Endothelial cell of umbilical vein (primary cell): ENCODE measurements at regions not wholly inside any gene's neighbourhood (a gene's known extent, or its start where the extent isn't known, plus 50 kb on each side); places are given as distances from the start of the nearest gene placed in this dataset.

Experiments used
- BruUV-seq: library from RNA; stranded (reverse); fragments of 400-500 nt; replicated peaks from 2 replicates; lab custom pipeline; 2021; lab: Mats Ljungman, UMichigan
- CTCF ChIA-PET: fragments of 300-600, 350-600 bp; sonication (Branson Sonifier 250); formaldehyde crosslinking; loops from one replicate; lab custom pipeline; 2021; ENCODE audit warnings: antibody characterized with exemption, inconsistent platforms; lab: Charles Lee
- POLR2A ChIA-PET: fragments of 300-600, 350-600 bp; sonication (Branson Sonifier 250); formaldehyde crosslinking; loops from one replicate; lab custom pipeline; 2021; ENCODE audit warnings: antibody characterized with exemption, inconsistent platforms; lab: Charles Lee
- DNase-seq: peaks from one replicate; pipeline ENCODE4 v3.0.0-alpha.2; 2011; ENCODE audit warnings: low read depth, low spot score
- FAIRE-seq: peaks from 2 replicates; lab custom pipeline; 2011; peaks lifted over from hg19 to GRCh38; lab: Jason Lieb, UNC
- H2AFZ ChIP-seq: 2 replicates; pipeline ENCODE4 v1.6.0; 2012; ENCODE audit warnings: low read depth, low read length, control low read depth, inconsistent platforms
- H3K27ac ChIP-seq: 2 replicates; pipeline ENCODE4 v1.5.1; 2011; ENCODE audit warnings: low read depth, mild to moderate bottlenecking, control low read depth, low read length, moderate library complexity; ENCODE audit not compliant: insufficient read depth
- H3K27me3 ChIP-seq, 2 experiments: 2 replicates each; pipeline versions ENCODE4 v1.6.0 to v1.6.1; 2011; ENCODE audit warnings: low read length in 2 of 2, mixed read lengths in 1 of 2; ENCODE audit not compliant: control insufficient read depth in 2 of 2, insufficient read depth in 2 of 2
- H3K36me3 ChIP-seq, 2 experiments: 2 replicates in 1 of 2; 3 replicates in 1 of 2; pipeline ENCODE4 v1.5.1; 2011; ENCODE audit warnings: low read length in 2 of 2, mild to moderate bottlenecking in 1 of 2, moderate library complexity in 1 of 2; ENCODE audit not compliant: control insufficient read depth in 2 of 2, insufficient read depth in 2 of 2; ENCODE audit errors: extremely low read depth in 1 of 2
- H3K4me1 ChIP-seq: 3 replicates; pipeline ENCODE4 v1.5.1; 2011; ENCODE audit warnings: mild to moderate bottlenecking, low read length; ENCODE audit not compliant: control insufficient read depth, insufficient read depth; ENCODE audit errors: extremely low read depth
- H3K4me2 ChIP-seq: 2 replicates; pipeline ENCODE4 v1.6.1; 2011; ENCODE audit warnings: low read length, control low read depth, mixed read lengths; ENCODE audit not compliant: insufficient read depth
- H3K4me3 ChIP-seq, 3 experiments: fragments of 200-600 bp in 1 of 3; sonication (generic), shearing (Covaris generic) in 1 of 3; replicated peaks in 1 of 3; 2 replicates each; pipeline ENCODE4 v1.5.1; 2011 to 2016; ENCODE audit warnings: control low read depth in 3 of 3, low read length in 3 of 3, mild to moderate bottlenecking in 2 of 3, inconsistent platforms in 1 of 3, low read depth in 1 of 3, moderate library complexity in 1 of 3; ENCODE audit not compliant: insufficient read depth in 1 of 3
- H3K79me2 ChIP-seq: 2 replicates; pipeline ENCODE4 v1.6.0; 2012; ENCODE audit warnings: low read length, inconsistent platforms; ENCODE audit not compliant: control insufficient read depth, insufficient read depth
- H3K9ac ChIP-seq: replicated peaks from 2 replicates; pipeline ENCODE3; 2011; ENCODE audit warnings: low read length, control low read depth; ENCODE audit not compliant: insufficient read depth; ENCODE audit errors: extremely low read depth
- H3K9me1 ChIP-seq: replicated peaks from 3 replicates; pipeline ENCODE4 v1.6.0; 2011; ENCODE audit warnings: mild to moderate bottlenecking, low read length; ENCODE audit not compliant: control insufficient read depth, insufficient read depth; ENCODE audit errors: extremely low read depth
- H3K9me3 ChIP-seq: replicated peaks from 2 replicates; pipeline ENCODE4 v1.5.1; 2012; ENCODE audit warnings: low read length, inconsistent platforms; ENCODE audit not compliant: control insufficient read depth, insufficient read depth
- H4K20me1 ChIP-seq: replicated peaks from 2 replicates; pipeline ENCODE3; 2011; ENCODE audit warnings: mild to moderate bottlenecking, low read length; ENCODE audit not compliant: control insufficient read depth, insufficient read depth; ENCODE audit errors: extremely low read depth
- EZH2 ChIP-seq: IDR thresholded peaks from 2 replicates; pipeline ENCODE4 v1.6.1; 2012; ENCODE audit warnings: borderline replicate concordance, low read depth, mild to moderate bottlenecking, moderate library complexity, low read length, inconsistent platforms; ENCODE audit not compliant: severe bottlenecking
- FOS ChIP-seq: IDR thresholded peaks from 2 replicates; pipeline ENCODE4 v1.6.1; 2011; ENCODE audit warnings: mild to moderate bottlenecking, low read length, moderate library complexity, borderline replicate concordance; ENCODE audit not compliant: insufficient read depth
- GATA2 ChIP-seq: IDR thresholded peaks from 2 replicates; pipeline ENCODE4 v1.7.0; 2011; ENCODE audit warnings: low read depth, mild to moderate bottlenecking, moderate library complexity, mixed read lengths, low read length; ENCODE audit not compliant: insufficient read length, insufficient read depth
- JUN ChIP-seq: IDR thresholded peaks from 2 replicates; pipeline ENCODE4 v1.6.1; 2011; ENCODE audit warnings: borderline replicate concordance, low read depth; ENCODE audit not compliant: insufficient read length, insufficient read depth
- MYC ChIP-seq: IDR thresholded peaks from one replicate; pipeline ENCODE4 v1.6.1; 2011; ENCODE audit warnings: mild to moderate bottlenecking, low read depth, low read length
- POLR2A ChIP-seq: IDR thresholded peaks from 2 replicates; pipeline ENCODE4 v1.6.1; 2012; ENCODE audit warnings: low read depth, mild to moderate bottlenecking, control low read depth, low read length
- POLR2AphosphoS5 ChIP-seq: IDR thresholded peaks from 2 replicates; pipeline ENCODE4 v1.6.1; 2012; ENCODE audit warnings: low read depth, mild to moderate bottlenecking, control low read depth, low read length, moderate library complexity; ENCODE audit not compliant: insufficient read depth
- dilution Hi-C: fragments of 300-500 bp; cut with MboI; formaldehyde crosslinking; loops from one replicate; pipeline ENCODE4 v1.15.0; 2019; ENCODE audit warnings: low sequenced_read_pairs; ENCODE audit not compliant: extremely low pct_ligation_motif_present
- intact Hi-C: fragments of 100-400 bp; cut with micrococcal nuclease; formaldehyde crosslinking; loops from one replicate; pipeline ENCODE4 v1.10.0; 2022
- TF ChIP-seq, protein P1 (sequence below): IDR thresholded peaks from 2 replicates; pipeline ENCODE4 v1.6.1; 2011; ENCODE audit not compliant: insufficient read depth, insufficient read length
- TF ChIP-seq, protein P2 (sequence below), 2 donors: IDR thresholded peaks; 1 replicate in 1 of 2; 2 replicates in 1 of 2; pipeline ENCODE4 v1.5.1; 2011; ENCODE audit warnings: low read length in 2 of 2, mild to moderate bottlenecking in 2 of 2, moderate library complexity in 2 of 2, control low read depth in 1 of 2, inconsistent platforms in 1 of 2, low read depth in 1 of 2; ENCODE audit not compliant: insufficient read depth in 1 of 2; ENCODE audit errors: extremely low read depth in 1 of 2

DNA sequence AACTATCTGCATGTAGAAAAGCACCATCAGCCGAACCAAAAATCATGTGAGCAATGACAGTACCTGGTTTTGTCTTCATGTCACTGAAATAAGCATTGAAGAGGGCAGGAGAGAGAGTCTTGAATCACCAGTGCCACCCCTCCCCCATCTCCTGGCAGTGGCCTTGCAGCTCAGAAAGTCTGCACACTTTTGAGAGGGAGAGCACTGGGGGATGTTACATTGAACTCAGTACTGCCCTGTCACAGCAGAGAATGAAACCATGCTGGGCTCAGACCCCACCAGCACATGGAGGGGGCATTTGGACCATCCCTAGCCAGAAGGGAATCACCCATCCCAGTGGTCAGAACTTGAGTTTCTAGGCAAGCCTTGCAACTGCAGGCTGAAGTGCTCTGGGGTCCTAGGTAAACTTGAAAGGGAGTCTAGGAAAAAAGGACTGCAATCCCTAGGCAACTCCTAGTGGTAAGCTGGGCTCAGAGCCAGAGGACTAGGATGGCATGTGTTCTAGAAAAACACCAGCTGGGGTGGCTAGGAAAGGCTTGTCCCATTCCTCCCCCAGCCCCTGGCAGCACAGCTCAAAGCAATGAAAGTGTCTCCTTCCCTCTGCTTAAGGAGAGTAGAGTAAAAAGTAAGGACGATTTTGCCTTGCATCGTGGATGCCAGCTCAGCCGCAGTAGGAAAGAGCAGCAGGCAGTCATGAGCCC is 259.9 kb upstream of the MYT1L start:
- no peak overlapping the region for H2AFZ ChIP-seq
- intact Hi-C loops (loop anchor here (10.0 kb wide), 1 partner anchor 926 kb away; no protein-coding TSS in a partner anchor), dilution Hi-C loops (no loop called here)
- H3K9me3 ChIP-seq = peaks cover 2% of the 10 kb centered on the region
- H3K36me3 ChIP-seq = no peaks in the 10 kb centered on the region
- ChIA-PET POLR2A (no interaction called here), CTCF (no interaction called here)
- H3K9ac ChIP-seq = no peak overlapping the region
- no peak overlapping the region for H3K27ac ChIP-seq
- TF ChIP-seq, protein P1, sequence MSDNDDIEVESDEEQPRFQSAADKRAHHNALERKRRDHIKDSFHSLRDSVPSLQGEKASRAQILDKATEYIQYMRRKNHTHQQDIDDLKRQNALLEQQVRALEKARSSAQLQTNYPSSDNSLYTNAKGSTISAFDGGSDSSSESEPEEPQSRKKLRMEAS = no peak
- no peak for TF ChIP-seq MYC
- TF ChIP-seq POLR2A = no peak
- TF ChIP-seq POLR2AphosphoS5 = no peak
- no peak for TF ChIP-seq EZH2
- TF ChIP-seq, protein P2, sequence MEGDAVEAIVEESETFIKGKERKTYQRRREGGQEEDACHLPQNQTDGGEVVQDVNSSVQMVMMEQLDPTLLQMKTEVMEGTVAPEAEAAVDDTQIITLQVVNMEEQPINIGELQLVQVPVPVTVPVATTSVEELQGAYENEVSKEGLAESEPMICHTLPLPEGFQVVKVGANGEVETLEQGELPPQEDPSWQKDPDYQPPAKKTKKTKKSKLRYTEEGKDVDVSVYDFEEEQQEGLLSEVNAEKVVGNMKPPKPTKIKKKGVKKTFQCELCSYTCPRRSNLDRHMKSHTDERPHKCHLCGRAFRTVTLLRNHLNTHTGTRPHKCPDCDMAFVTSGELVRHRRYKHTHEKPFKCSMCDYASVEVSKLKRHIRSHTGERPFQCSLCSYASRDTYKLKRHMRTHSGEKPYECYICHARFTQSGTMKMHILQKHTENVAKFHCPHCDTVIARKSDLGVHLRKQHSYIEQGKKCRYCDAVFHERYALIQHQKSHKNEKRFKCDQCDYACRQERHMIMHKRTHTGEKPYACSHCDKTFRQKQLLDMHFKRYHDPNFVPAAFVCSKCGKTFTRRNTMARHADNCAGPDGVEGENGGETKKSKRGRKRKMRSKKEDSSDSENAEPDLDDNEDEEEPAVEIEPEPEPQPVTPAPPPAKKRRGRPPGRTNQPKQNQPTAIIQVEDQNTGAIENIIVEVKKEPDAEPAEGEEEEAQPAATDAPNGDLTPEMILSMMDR (IDR thresholded peaks at IDR 0.05; ENCODE audit: extremely low read depth in 1 of 2, insufficient read depth in 1 of 2, low read depth in 1 of 2, low read length in 2 of 2) = no peak
- no peak for TF ChIP-seq JUN
- TF ChIP-seq GATA2 = no peak
- no peak for TF ChIP-seq FOS
- no peaks in the 10 kb centered on the region for H4K20me1 ChIP-seq
- H3K27me3 ChIP-seq = no peaks in the 10 kb centered on the region
- no peak overlapping the region for H3K4me2 ChIP-seq
- H3K4me1 ChIP-seq = no peaks in the 10 kb centered on the region
- BruUV-seq = no TSS peak
- no peak overlapping the region for H3K4me3 ChIP-seq
- FAIRE-seq (no peak), DNase-seq (no peak)
- no peaks in the 10 kb centered on the region for H3K79me2 ChIP-seq
- H3K9me1 ChIP-seq = no peaks in the 10 kb centered on the region
